ENCODE measurements at regions not wholly inside any gene's neighbourhood (a gene's known extent, or its start where the extent isn't known, plus 50 kb on each side); places are given as distances from the start of the nearest gene placed in this dataset.

- DNase-seq, result no peak
Measured at GRCh38 chr1:93744299-93744988, 62.8 kb upstream of the BCAR3 start.

GRCh38 chr1:93743465-93743864, 61.8 kb upstream of the BCAR3 start:
- no peak for DNase-seq

- no peak for DNase-seq
Measured at GRCh38 chr1:93740601-93741031, 59.0 kb upstream of the BCAR3 start.

GRCh38 chr1:93740157-93740556, 58.5 kb upstream of the BCAR3 start:
- DNase-seq, result no peak

GRCh38 chr1:93739472-93739871, 57.8 kb upstream of the BCAR3 start:
- no peak for DNase-seq

- no peak for DNase-seq
Measured at GRCh38 chr1:93738926-93739325, 57.3 kb upstream of the BCAR3 start.

- no peak for DNase-seq
Measured at GRCh38 chr1:93738075-93738622, 56.5 kb upstream of the BCAR3 start.

- no peak for DNase-seq
Measured at GRCh38 chr1:93735722-93736121, 54.1 kb upstream of the BCAR3 start.

- no peak for DNase-seq
Measured at GRCh38 chr1:93734999-93735398, 53.4 kb upstream of the BCAR3 start.

- DNase-seq, result no peak
Measured at GRCh38 chr1:93733340-93733739, 51.7 kb upstream of the BCAR3 start.

- no peak for DNase-seq
Measured at GRCh38 chr1:93732514-93732913, 50.9 kb upstream of the BCAR3 start.

Data from occipital lobe (tissue), 1 donor.